OCI-LY1 (cell line): ENCODE measurements at regions not wholly inside any gene's neighbourhood (a gene's known extent, or its start where the extent isn't known, plus 50 kb on each side); places are given as distances from the start of the nearest gene placed in this dataset.

ENCODE experiments used
- CTCF ChIP-seq: fragments of 200-600 bp; sonication (generic), shearing (Covaris generic); IDR thresholded peaks from 2 replicates; pipeline ENCODE4 v1.5.1; 2017; ENCODE audit warnings: mild to moderate bottlenecking, antibody characterized with exemption, low read length, moderate library complexity, mixed read lengths
- EZH2 ChIP-seq: fragments of 200-600 bp; sonication (generic), shearing (Covaris generic); IDR thresholded peaks from 2 replicates; pipeline ENCODE4 v1.8.0; 2017; ENCODE audit warnings: borderline replicate concordance, mixed run types, mild to moderate bottlenecking, antibody characterized with exemption, low read length, moderate library complexity, mixed read lengths

GRCh38 chr4:188876881-188877280, 737.6 kb downstream of the TRIML1 start:
- TF ChIP-seq CTCF (no peak), EZH2 (no peak)
